GM20000 (cell line): ENCODE measurements at regions not wholly inside any gene's neighbourhood (a gene's known extent, or its start where the extent isn't known, plus 50 kb on each side); places are given as distances from the start of the nearest gene placed in this dataset.

ENCODE experiments used
- DNase-seq: peaks from one replicate; pipeline ENCODE4 v3.0.0; 2012; ENCODE audit warnings: low spot score
- TF ChIP-seq, protein P1 (sequence below): IDR thresholded peaks from 2 replicates; pipeline ENCODE4 v1.5.1; 2012; ENCODE audit warnings: mild to moderate bottlenecking, control low read depth; ENCODE audit errors: extremely low read depth, missing control alignments

DNA sequence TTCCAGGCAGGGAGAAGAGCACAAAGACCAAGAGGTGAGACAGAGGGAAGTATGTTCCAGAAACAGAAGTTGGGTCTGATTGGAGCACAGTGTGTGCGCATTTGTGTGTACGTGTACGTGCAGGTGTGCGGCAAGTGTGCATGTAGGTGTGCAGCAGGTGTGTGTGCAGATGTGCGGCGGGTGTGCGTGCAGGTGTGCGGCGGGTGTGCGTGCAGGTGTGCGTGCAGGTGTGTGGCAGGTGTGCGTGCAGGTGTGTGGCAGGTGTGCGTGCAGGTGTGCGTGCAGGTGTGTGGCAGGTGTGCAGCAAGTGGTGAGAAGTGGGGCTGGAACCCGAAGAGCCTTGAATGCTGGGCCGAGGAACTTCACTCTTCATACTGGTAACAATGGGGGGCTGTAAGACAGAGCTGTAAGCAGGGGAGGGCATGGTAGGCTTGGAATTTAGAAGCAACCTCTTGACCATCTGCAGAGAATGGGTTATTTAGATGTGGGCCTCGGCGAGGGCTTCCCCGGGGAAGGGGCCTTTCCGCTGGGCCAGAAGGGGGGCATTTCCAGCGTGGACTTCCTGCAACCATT, 118.0 kb upstream of the WNT4 start:
- TF ChIP-seq, protein P1, sequence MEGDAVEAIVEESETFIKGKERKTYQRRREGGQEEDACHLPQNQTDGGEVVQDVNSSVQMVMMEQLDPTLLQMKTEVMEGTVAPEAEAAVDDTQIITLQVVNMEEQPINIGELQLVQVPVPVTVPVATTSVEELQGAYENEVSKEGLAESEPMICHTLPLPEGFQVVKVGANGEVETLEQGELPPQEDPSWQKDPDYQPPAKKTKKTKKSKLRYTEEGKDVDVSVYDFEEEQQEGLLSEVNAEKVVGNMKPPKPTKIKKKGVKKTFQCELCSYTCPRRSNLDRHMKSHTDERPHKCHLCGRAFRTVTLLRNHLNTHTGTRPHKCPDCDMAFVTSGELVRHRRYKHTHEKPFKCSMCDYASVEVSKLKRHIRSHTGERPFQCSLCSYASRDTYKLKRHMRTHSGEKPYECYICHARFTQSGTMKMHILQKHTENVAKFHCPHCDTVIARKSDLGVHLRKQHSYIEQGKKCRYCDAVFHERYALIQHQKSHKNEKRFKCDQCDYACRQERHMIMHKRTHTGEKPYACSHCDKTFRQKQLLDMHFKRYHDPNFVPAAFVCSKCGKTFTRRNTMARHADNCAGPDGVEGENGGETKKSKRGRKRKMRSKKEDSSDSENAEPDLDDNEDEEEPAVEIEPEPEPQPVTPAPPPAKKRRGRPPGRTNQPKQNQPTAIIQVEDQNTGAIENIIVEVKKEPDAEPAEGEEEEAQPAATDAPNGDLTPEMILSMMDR, result no peak
- no peak for DNase-seq

DNA sequence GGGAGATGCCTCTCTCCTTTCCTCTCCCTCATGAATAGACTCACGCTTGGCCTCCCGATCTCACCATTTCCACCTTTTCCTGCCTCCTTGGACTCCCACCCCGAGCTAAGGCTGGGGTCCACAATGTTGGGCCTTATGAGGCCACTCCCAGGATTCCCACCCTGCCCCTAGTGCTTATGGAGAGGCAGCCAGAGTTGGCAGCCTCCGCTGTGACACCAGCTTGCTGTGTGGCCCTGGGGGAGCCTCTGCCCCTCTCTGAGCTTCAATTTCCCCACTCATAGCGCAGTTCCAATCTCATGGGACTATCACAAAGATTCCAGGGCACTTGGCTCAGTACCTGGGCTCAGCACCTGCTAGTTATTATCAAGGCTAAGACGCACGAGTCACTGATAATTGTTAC, 118.7 kb upstream of the WNT4 start:
- DNase-seq, result no peak
- TF ChIP-seq, protein P1, result no peak

DNA sequence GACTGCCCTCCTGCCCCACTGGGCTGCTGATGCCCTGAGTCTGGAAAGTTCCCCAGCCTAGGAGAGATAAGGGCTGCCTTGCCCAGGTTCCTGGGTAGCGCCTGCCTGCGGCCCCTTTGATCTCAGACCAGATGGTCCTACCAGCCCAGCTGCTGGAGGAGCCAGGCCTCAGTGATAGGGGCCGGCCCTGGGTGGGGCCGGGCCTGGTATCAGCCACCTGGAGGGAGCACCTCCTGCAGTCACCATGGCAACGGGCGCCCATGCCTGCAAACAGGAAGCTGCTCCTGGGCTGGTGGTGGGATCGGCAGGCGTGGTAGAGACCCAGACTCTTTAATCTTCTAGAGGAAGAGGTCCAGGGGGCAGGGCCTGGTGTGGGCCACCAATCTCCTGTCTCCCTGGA, 119.7 kb upstream of the WNT4 start:
- TF ChIP-seq, protein P1, result no peak
- DNase-seq, result no peak

DNA sequence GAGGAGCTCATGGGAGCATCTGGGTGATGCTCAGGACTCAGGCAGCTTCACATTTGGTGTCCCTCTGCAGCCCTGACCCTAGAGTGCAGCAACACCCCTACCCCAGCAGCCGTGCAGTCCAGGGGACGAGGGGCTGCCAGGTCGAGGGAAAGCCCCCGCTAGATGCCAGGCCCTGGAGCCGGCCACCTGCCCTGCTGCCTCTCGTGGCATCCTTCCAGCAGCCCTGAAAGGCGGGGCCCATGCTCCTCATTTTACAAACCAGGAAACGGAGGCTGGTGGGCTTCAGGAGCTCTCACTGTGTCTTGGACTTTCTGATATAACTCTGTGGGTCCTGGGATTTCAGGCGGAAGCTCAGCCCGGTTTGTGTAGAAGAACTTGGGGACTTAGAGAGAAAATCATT, 120.5 kb upstream of the WNT4 start:
- TF ChIP-seq, protein P1, result no peak
- DNase-seq, result no peak

DNA sequence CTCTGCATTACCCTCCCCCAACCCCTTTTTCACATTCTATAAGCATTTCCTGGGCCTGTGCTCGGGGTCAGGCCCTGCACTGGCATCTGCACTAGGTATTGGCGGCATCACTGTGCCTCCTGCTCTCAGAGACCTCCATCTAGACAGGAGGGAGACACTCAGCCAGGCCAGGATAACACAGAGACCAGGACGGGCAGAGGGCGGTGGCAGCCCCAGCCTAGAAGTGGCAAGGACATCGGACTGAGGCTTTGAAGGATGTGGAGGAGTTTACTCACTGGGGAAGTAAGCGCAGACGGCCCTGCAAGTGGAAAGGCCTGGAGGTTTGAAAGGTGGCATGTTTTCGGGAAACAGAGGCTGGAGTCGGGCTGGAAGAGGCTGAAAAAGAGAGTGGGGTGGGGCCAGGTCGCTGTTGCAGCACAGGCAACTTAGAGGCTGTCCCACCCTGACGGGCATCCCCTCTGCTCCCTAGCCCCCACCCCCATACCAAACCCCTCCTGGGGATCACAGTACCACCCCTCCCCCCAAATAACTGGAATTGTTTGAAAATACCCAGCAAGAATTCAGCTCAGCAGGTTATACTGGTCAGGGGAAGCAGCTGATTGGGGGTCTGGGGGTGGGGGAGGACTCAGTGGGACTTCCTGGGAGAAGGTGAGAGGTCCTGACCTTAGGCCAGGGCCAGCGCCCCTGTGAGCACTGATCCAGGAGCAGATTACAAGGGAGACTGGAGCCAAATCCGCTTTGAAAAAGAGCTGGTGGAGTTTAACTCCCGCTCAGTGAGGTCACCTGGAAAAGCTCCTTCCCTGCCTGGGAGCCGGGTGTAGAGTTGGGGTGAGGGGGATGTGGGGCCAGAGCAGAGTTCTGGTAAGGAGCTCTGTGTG, 121.8 kb upstream of the WNT4 start:
- DNase-seq, result no peak
- TF ChIP-seq, protein P1, result no peak

DNA sequence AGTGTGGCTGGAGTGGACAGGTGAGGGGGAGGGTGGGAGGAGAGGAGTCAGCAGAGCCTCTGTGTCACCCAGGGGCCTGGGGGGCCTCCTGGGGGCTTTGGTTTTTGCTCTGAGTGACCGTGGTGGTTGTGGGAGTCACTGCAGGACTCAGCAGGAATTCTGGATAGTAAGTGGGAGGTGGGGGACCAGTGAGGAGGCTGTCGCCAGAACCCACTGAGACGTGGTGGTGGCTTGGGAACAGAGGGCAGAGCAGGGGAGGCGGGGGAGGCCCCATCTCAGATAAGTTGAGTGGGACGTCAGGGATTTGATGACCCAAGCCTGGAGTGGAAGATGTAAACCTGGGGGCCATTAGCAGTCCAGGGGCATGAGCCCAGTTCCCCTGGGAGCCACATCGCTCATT, 123.2 kb upstream of the WNT4 start:
- no peak for DNase-seq
- TF ChIP-seq, protein P1, result no peak

DNA sequence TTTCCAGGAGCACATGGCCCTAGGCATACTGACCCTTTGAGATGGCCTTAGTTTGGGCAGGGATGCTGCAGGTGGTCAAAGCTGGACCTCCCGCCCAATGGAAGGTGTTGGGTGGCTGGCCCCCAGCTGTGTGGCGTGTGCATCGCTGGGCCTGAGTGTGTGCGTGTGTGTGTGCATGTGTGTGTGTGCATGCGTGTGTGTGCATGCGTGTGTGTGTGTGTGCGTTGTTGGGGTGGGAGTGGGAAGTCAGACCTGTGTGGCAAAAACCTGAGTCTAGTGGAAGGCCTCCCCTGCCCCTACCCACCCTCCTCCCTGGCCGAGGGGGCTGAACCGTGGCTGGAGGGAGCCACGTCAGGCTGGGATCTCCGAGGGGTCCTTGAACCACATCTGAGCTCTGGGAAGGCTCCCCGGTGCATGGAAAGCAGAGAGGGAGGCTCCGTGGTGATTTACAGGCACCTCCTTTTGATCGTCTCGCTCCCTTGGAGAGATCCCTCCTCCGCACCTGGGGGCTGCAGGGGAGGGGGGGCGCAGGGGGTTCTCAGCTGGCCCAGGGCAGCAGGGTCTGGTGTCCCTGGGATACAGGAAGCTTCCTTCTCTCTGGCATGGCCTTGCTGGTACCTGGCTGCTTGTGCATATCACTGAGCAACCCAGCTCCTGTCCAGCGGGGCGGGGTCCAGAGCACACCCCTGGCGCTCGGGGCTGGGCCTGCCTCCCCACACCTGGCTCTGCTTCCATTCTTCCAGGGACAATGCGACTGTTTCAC, 124.7 kb upstream of the WNT4 start:
- TF ChIP-seq, protein P1, result no peak
- no peak for DNase-seq
